ENCODE measurements at regions not wholly inside any gene's neighbourhood (a gene's known extent, or its start where the extent isn't known, plus 50 kb on each side); places are given as distances from the start of the nearest gene placed in this dataset.

DNA sequence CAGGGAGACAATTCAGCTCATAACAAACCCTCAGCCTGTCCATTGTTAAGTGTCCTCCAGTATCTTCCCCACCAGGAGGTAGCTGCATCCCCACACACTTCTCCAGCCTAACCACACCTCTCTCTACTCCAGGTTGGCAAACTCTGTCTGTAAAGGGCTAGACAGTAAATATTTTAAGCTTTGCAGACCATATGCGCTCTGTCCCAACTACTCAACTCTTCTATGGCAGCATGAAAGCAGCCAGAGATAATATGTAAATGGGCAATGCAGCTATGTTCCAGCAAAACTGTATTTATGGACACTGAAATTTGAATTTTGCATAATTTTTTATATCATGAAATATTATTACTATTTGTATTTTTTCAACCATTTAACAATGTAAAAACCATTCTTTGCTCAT is 230.4 kb upstream of the STT3B start:
- no peak for DNase-seq (ENCODE audit: low read depth in 6 of 9, low spot score in 9 of 9)
- 97% methylated on average over 1 of the region's 1 CpG for WGBS
- H3K36me3 ChIP-seq (ENCODE audit: control insufficient read depth in 2 of 2, insufficient read depth in 2 of 2, low read length in 1 of 2): no peaks in the 10 kb centered on the region
- H3K27me3 ChIP-seq (ENCODE audit: control insufficient read depth in 2 of 2, insufficient read depth in 1 of 2, low read length in 1 of 2): no peaks in the 10 kb centered on the region
- no peak overlapping the region for H3K27ac ChIP-seq (ENCODE audit: low read depth in 1 of 2, low read length in 1 of 2)
- H3K9me3 ChIP-seq (ENCODE audit: control insufficient read depth in 2 of 2, insufficient read depth in 1 of 2, low read length in 1 of 2): peaks cover 0 to 4% of the 10 kb centered on the region in 2 donors
- no peak overlapping the region for H3K4me3 ChIP-seq (ENCODE audit: low read length in 2 of 2)
- H3K4me1 ChIP-seq (ENCODE audit: control insufficient read depth in 2 of 2, insufficient read depth in 2 of 2, low read length in 2 of 2): no peaks in the 10 kb centered on the region

- Histone ChIP-seq H3K4me3 (ENCODE audit: low read length in 2 of 2) (no peak overlapping the region), H3K27ac (ENCODE audit: low read depth in 1 of 2, low read length in 1 of 2) (no peak overlapping the region), H3K27me3 (ENCODE audit: control insufficient read depth in 2 of 2, insufficient read depth in 1 of 2, low read length in 1 of 2) (no peaks in the 10 kb centered on the region), H3K36me3 (ENCODE audit: control insufficient read depth in 2 of 2, insufficient read depth in 2 of 2, low read length in 1 of 2) (no peaks in the 10 kb centered on the region), H3K4me1 (ENCODE audit: control insufficient read depth in 2 of 2, insufficient read depth in 2 of 2, low read length in 2 of 2) (peaks cover 3 to 4% of the 10 kb centered on the region in 2 donors), H3K9me3 (ENCODE audit: control insufficient read depth in 2 of 2, insufficient read depth in 1 of 2, low read length in 1 of 2) (no peaks in the 10 kb centered on the region)
- 93% methylated on average over 2 of the region's 2 CpGs for WGBS
- DNase-seq (ENCODE audit: low read depth in 6 of 9, low spot score in 9 of 9): no peak
Measured at GRCh38 chr3:31305340-31305739, 227.4 kb upstream of the STT3B start.

- 97% methylated on average over 1 of the region's 1 CpG for WGBS
- DNase-seq (ENCODE audit: low read depth in 6 of 9, low spot score in 9 of 9): no peak
- H3K27me3 ChIP-seq (ENCODE audit: control insufficient read depth in 2 of 2, insufficient read depth in 1 of 2, low read length in 1 of 2): no peaks in the 10 kb centered on the region
Measured at GRCh38 chr3:31307131-31307785, 225.5 kb upstream of the STT3B start.

DNA sequence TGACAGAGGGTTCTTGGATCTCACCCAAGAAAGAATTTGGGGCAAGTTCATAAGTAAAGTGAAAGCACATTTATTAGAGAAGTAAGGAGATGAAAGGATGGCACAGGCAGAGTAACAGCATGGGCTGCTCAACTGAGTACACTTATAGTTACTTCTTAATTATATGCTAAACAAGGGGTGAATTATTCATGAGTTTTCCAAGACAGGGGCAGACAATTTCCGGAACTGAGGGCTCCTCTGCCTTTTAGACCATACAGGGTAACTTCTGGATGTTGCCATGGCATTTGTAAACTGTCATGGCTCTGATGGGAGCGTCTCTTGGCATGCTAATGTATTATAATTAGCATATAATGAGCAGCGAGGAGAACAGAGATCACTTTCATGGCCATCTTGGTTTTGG is 221.2 kb upstream of the STT3B start:
- Histone ChIP-seq H3K4me1 (ENCODE audit: control insufficient read depth in 2 of 2, insufficient read depth in 2 of 2, low read length in 2 of 2) (peaks cover 3 to 4% of the 10 kb centered on the region in 2 donors), H3K27ac (ENCODE audit: low read depth in 1 of 2, low read length in 1 of 2) (no peak overlapping the region), H3K36me3 (ENCODE audit: control insufficient read depth in 2 of 2, insufficient read depth in 2 of 2, low read length in 1 of 2) (no peaks in the 10 kb centered on the region), H3K9me3 (ENCODE audit: control insufficient read depth in 2 of 2, insufficient read depth in 1 of 2, low read length in 1 of 2) (peaks cover 1 to 9% of the 10 kb centered on the region in 2 donors), H3K27me3 (ENCODE audit: control insufficient read depth in 2 of 2, insufficient read depth in 1 of 2, low read length in 1 of 2) (no peaks in the 10 kb centered on the region), H3K4me3 (ENCODE audit: low read length in 2 of 2) (no peak overlapping the region)
- 95% methylated on average over 3 of the region's 3 CpGs for WGBS
- no peak for DNase-seq (ENCODE audit: low read depth in 6 of 9, low spot score in 9 of 9)

More at GRCh38 chr3:31307131-31307785, 225.5 kb upstream of the STT3B start:
- no peaks in the 10 kb centered on the region for H3K9me3 ChIP-seq (ENCODE audit: control insufficient read depth in 2 of 2, insufficient read depth in 1 of 2, low read length in 1 of 2)
- peaks cover 3 to 4% of the 10 kb centered on the region in 2 donors for H3K4me1 ChIP-seq (ENCODE audit: control insufficient read depth in 2 of 2, insufficient read depth in 2 of 2, low read length in 2 of 2)
- no peak overlapping the region for H3K27ac ChIP-seq (ENCODE audit: low read depth in 1 of 2, low read length in 1 of 2)
- no peaks in the 10 kb centered on the region for H3K36me3 ChIP-seq (ENCODE audit: control insufficient read depth in 2 of 2, insufficient read depth in 2 of 2, low read length in 1 of 2)
- H3K4me3 ChIP-seq (ENCODE audit: low read length in 2 of 2): no peak overlapping the region

GRCh38 chr3:31312400-31312799 is 220.3 kb upstream of the STT3B start:
- no peak for DNase-seq (ENCODE audit: low read depth in 6 of 9, low spot score in 9 of 9)
- Histone ChIP-seq H3K9me3 (ENCODE audit: control insufficient read depth in 2 of 2, insufficient read depth in 1 of 2, low read length in 1 of 2) (peaks cover 1 to 9% of the 10 kb centered on the region in 2 donors), H3K27ac (ENCODE audit: low read depth in 1 of 2, low read length in 1 of 2) (no peak overlapping the region), H3K4me3 (ENCODE audit: low read length in 2 of 2) (no peak overlapping the region), H3K27me3 (ENCODE audit: control insufficient read depth in 2 of 2, insufficient read depth in 1 of 2, low read length in 1 of 2) (no peaks in the 10 kb centered on the region), H3K36me3 (ENCODE audit: control insufficient read depth in 2 of 2, insufficient read depth in 2 of 2, low read length in 1 of 2) (no peaks in the 10 kb centered on the region), H3K4me1 (ENCODE audit: control insufficient read depth in 2 of 2, insufficient read depth in 2 of 2, low read length in 2 of 2) (peaks cover 3 to 4% of the 10 kb centered on the region in 2 donors)
- 92% methylated on average over 2 of the region's 2 CpGs for WGBS

- no peak for DNase-seq (ENCODE audit: low read depth in 6 of 9, low spot score in 9 of 9)
- Histone ChIP-seq H3K36me3 (ENCODE audit: control insufficient read depth in 2 of 2, insufficient read depth in 2 of 2, low read length in 1 of 2) (no peaks in the 10 kb centered on the region), H3K4me3 (ENCODE audit: low read length in 2 of 2) (no peak overlapping the region), H3K27ac (ENCODE audit: low read depth in 1 of 2, low read length in 1 of 2) (no peak overlapping the region), H3K9me3 (ENCODE audit: control insufficient read depth in 2 of 2, insufficient read depth in 1 of 2, low read length in 1 of 2) (peaks cover 1 to 9% of the 10 kb centered on the region in 2 donors), H3K4me1 (ENCODE audit: control insufficient read depth in 2 of 2, insufficient read depth in 2 of 2, low read length in 2 of 2) (no peaks in the 10 kb centered on the region), H3K27me3 (ENCODE audit: control insufficient read depth in 2 of 2, insufficient read depth in 1 of 2, low read length in 1 of 2) (no peaks in the 10 kb centered on the region)
- 96% methylated on average over 2 of the region's 2 CpGs for WGBS
Measured at GRCh38 chr3:31314258-31314657, 218.5 kb upstream of the STT3B start.

GRCh38 chr3:31319332-31319731 is 213.4 kb upstream of the STT3B start:
- no peaks in the 10 kb centered on the region for H3K27me3 ChIP-seq (ENCODE audit: control insufficient read depth in 2 of 2, insufficient read depth in 1 of 2, low read length in 1 of 2)
- H3K9me3 ChIP-seq (ENCODE audit: control insufficient read depth in 2 of 2, insufficient read depth in 1 of 2, low read length in 1 of 2): peaks cover 1 to 9% of the 10 kb centered on the region in 2 donors
- H3K4me1 ChIP-seq (ENCODE audit: control insufficient read depth in 2 of 2, insufficient read depth in 2 of 2, low read length in 2 of 2): no peaks in the 10 kb centered on the region
- H3K36me3 ChIP-seq (ENCODE audit: control insufficient read depth in 2 of 2, insufficient read depth in 2 of 2, low read length in 1 of 2): no peaks in the 10 kb centered on the region
- 100% methylated on average over 2 of the region's 2 CpGs for WGBS
- no peak overlapping the region for H3K4me3 ChIP-seq (ENCODE audit: low read length in 2 of 2)
- no peak for DNase-seq (ENCODE audit: low read depth in 6 of 9, low spot score in 9 of 9)
- H3K27ac ChIP-seq (ENCODE audit: low read depth in 1 of 2, low read length in 1 of 2): no peak overlapping the region

GRCh38 chr3:31321620-31322019 is 211.1 kb upstream of the STT3B start:
- no peak for DNase-seq (ENCODE audit: low read depth in 6 of 9, low spot score in 9 of 9)
- Histone ChIP-seq H3K9me3 (ENCODE audit: control insufficient read depth in 2 of 2, insufficient read depth in 1 of 2, low read length in 1 of 2) (no peaks in the 10 kb centered on the region), H3K36me3 (ENCODE audit: control insufficient read depth in 2 of 2, insufficient read depth in 2 of 2, low read length in 1 of 2) (no peaks in the 10 kb centered on the region), H3K27me3 (ENCODE audit: control insufficient read depth in 2 of 2, insufficient read depth in 1 of 2, low read length in 1 of 2) (no peaks in the 10 kb centered on the region), H3K4me3 (ENCODE audit: low read length in 2 of 2) (no peak overlapping the region), H3K27ac (ENCODE audit: low read depth in 1 of 2, low read length in 1 of 2) (no peak overlapping the region), H3K4me1 (ENCODE audit: control insufficient read depth in 2 of 2, insufficient read depth in 2 of 2, low read length in 2 of 2) (no peaks in the 10 kb centered on the region)
- WGBS: 90% methylated on average over 1 of the region's 1 CpG

GRCh38 chr3:31322460-31322859 is 210.3 kb upstream of the STT3B start:
- H3K27me3 ChIP-seq (ENCODE audit: control insufficient read depth in 2 of 2, insufficient read depth in 1 of 2, low read length in 1 of 2): no peaks in the 10 kb centered on the region
- WGBS: 96% methylated on average over 4 of the region's 4 CpGs
- no peak overlapping the region for H3K4me3 ChIP-seq (ENCODE audit: low read length in 2 of 2)
- H3K4me1 ChIP-seq (ENCODE audit: control insufficient read depth in 2 of 2, insufficient read depth in 2 of 2, low read length in 2 of 2): no peaks in the 10 kb centered on the region
- no peak for DNase-seq (ENCODE audit: low read depth in 6 of 9, low spot score in 9 of 9)
- no peak overlapping the region for H3K27ac ChIP-seq (ENCODE audit: low read depth in 1 of 2, low read length in 1 of 2)
- no peaks in the 10 kb centered on the region for H3K36me3 ChIP-seq (ENCODE audit: control insufficient read depth in 2 of 2, insufficient read depth in 2 of 2, low read length in 1 of 2)
- H3K9me3 ChIP-seq (ENCODE audit: control insufficient read depth in 2 of 2, insufficient read depth in 1 of 2, low read length in 1 of 2): peaks cover 0 to 8% of the 10 kb centered on the region in 2 donors
